ENCODE measurements at regions not wholly inside any gene's neighbourhood (a gene's known extent, or its start where the extent isn't known, plus 50 kb on each side); places are given as distances from the start of the nearest gene placed in this dataset.

DNA sequence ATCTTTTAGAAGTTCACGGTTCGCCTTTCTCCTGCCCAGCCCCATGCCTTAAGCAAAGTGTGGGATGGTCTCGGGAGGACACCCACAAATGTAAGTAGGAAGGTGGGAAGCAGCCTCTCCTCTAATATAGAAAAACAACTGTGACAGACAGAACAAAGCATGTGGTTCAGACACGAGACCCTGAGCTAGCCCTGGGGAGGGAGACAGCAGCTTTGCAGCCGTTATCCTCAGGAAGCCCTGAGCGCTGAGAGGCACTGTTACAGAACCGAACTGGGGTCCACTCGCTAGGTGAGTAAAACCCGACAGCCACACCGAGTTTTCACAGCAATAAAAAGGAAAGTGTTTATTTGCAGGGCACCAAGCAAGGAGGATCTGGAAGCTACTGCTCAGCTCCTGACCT lies 210.6 kb downstream of the UQCRFS1 start:
- no peak for TF ChIP-seq MAFK (IDR thresholded peaks at IDR 0.05; ENCODE audit: partially characterized antibody)
- TF ChIP-seq, protein P1, sequence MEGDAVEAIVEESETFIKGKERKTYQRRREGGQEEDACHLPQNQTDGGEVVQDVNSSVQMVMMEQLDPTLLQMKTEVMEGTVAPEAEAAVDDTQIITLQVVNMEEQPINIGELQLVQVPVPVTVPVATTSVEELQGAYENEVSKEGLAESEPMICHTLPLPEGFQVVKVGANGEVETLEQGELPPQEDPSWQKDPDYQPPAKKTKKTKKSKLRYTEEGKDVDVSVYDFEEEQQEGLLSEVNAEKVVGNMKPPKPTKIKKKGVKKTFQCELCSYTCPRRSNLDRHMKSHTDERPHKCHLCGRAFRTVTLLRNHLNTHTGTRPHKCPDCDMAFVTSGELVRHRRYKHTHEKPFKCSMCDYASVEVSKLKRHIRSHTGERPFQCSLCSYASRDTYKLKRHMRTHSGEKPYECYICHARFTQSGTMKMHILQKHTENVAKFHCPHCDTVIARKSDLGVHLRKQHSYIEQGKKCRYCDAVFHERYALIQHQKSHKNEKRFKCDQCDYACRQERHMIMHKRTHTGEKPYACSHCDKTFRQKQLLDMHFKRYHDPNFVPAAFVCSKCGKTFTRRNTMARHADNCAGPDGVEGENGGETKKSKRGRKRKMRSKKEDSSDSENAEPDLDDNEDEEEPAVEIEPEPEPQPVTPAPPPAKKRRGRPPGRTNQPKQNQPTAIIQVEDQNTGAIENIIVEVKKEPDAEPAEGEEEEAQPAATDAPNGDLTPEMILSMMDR (IDR thresholded peaks at IDR 0.05), result no peak
- no peak for TF ChIP-seq RNF2 (IDR thresholded peaks at IDR 0.05; ENCODE audit: borderline replicate concordance, low read depth)
- no peak for TF ChIP-seq BHLHE40 (IDR thresholded peaks at IDR 0.05; ENCODE audit: low read depth, low read length)
- TF ChIP-seq RCOR1 (IDR thresholded peaks at IDR 0.05; ENCODE audit: low read depth, low read length), result no peak
- TF ChIP-seq, protein P2, sequence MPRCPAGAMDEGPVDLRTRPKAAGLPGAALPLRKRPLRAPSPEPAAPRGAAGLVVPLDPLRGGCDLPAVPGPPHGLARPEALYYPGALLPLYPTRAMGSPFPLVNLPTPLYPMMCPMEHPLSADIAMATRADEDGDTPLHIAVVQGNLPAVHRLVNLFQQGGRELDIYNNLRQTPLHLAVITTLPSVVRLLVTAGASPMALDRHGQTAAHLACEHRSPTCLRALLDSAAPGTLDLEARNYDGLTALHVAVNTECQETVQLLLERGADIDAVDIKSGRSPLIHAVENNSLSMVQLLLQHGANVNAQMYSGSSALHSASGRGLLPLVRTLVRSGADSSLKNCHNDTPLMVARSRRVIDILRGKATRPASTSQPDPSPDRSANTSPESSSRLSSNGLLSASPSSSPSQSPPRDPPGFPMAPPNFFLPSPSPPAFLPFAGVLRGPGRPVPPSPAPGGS (IDR thresholded peaks at IDR 0.05), result no peak
- TF ChIP-seq TP53 (CRISPR knock-in tag; IDR thresholded peaks at IDR 0.05), result no peak
- no peak for TF ChIP-seq CHD4 (IDR thresholded peaks at IDR 0.05; ENCODE audit: borderline replicate concordance)
- no peak for TF ChIP-seq POLR2AphosphoS2 (conservative IDR thresholded peaks at IDR 0.05; ENCODE audit: low read length)
- TF ChIP-seq JUN (IDR thresholded peaks at IDR 0.05), result no peak

Measured in A549 (cell line).